Esophagus (tissue), 2 donors: ENCODE measurements at regions not wholly inside any gene's neighbourhood (a gene's known extent, or its start where the extent isn't known, plus 50 kb on each side); places are given as distances from the start of the nearest gene placed in this dataset.

Experiments used
- H3K27ac ChIP-seq, 2 donors: one replicate each; pipeline ENCODE4 v1.5.1; 2013; ENCODE audit warnings: low read depth in 2 of 2, mild to moderate bottlenecking in 2 of 2, inconsistent platforms in 1 of 2, low read length in 1 of 2, moderate library complexity in 1 of 2
- H3K27me3 ChIP-seq, 2 donors: one replicate each; pipeline ENCODE4 v1.6.1; 2013; ENCODE audit warnings: low read length in 2 of 2, control low read depth in 1 of 2, mild to moderate bottlenecking in 1 of 2; ENCODE audit not compliant: insufficient read depth in 2 of 2, control insufficient read depth in 1 of 2
- H3K36me3 ChIP-seq, 2 donors: one replicate each; pipeline ENCODE4 v1.6.1; 2013; ENCODE audit warnings: low read length in 1 of 2; ENCODE audit not compliant: control insufficient read depth in 2 of 2, insufficient read depth in 2 of 2
- H3K4me1 ChIP-seq, 2 donors: one replicate each; pipeline ENCODE4 v1.6.1; 2013; ENCODE audit warnings: low read length in 1 of 2; ENCODE audit not compliant: control insufficient read depth in 2 of 2, insufficient read depth in 2 of 2
- H3K4me3 ChIP-seq, 2 donors: one replicate each; pipeline ENCODE4 v1.5.1; 2013; ENCODE audit warnings: low read length in 2 of 2, mild to moderate bottlenecking in 2 of 2, low read depth in 1 of 2, moderate library complexity in 1 of 2
- H3K9me3 ChIP-seq, 2 donors: one replicate each; pipeline ENCODE4 v1.6.1; 2013; ENCODE audit warnings: mild to moderate bottlenecking in 2 of 2, low read depth in 1 of 2, low read length in 1 of 2, moderate library complexity in 1 of 2; ENCODE audit not compliant: control insufficient read depth in 2 of 2, insufficient read depth in 1 of 2
- WGBS, 2 donors: extraction: QIAGEN DNeasy Blood & Tissue Kit; methylation state at CpG; one replicate each; pipeline ENCODE4 v1.1.7; 2013; 5-methylcytosine and 5-hydroxymethylcytosine counted together
- donor health status: healthy with polysubstance abuse.
- donor health status: Bipolar disorder and iron deficiency.

GRCh38 chr11:13222285-13222684 is 55.3 kb upstream of the BMAL1 start:
- no peak overlapping the region for H3K27ac ChIP-seq
- H3K9me3 ChIP-seq, result no peaks in the 10 kb centered on the region
- WGBS, 2 donors, result 54 to 79% methylated on average over 3 of the region's 3 CpGs
- H3K27me3 ChIP-seq, result no peaks in the 10 kb centered on the region
- no peaks in the 10 kb centered on the region for H3K36me3 ChIP-seq
- H3K4me1 ChIP-seq, result no peaks in the 10 kb centered on the region
- no peak overlapping the region for H3K4me3 ChIP-seq

DNA sequence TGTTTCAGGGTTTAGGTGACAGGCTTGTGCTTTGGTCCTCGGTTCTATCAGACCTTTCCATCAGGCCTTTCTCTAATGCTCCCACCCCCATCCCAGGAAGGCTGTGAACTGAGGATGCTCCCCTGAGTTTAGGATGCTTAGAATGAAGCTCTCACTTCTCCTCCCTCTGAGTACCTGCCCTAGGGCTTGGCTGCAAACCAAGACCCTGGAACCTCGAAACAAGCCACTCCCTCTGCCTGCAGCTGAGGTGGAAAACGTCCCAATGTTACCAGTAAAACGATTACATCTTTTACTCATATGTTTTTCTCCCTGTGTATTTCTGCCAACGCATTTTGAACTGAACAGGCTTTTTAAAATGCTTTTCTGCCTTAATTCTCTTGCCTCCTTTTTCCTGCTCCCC is 54.5 kb upstream of the BMAL1 start:
- Histone ChIP-seq H3K36me3 (no peaks in the 10 kb centered on the region), H3K4me1 (no peaks in the 10 kb centered on the region), H3K27me3 (no peaks in the 10 kb centered on the region), H3K4me3 (no peak overlapping the region), H3K27ac (no peak overlapping the region), H3K9me3 (no peaks in the 10 kb centered on the region)
- WGBS, 2 donors, result 35 to 48% methylated on average over 5 of the region's 5 CpGs

DNA sequence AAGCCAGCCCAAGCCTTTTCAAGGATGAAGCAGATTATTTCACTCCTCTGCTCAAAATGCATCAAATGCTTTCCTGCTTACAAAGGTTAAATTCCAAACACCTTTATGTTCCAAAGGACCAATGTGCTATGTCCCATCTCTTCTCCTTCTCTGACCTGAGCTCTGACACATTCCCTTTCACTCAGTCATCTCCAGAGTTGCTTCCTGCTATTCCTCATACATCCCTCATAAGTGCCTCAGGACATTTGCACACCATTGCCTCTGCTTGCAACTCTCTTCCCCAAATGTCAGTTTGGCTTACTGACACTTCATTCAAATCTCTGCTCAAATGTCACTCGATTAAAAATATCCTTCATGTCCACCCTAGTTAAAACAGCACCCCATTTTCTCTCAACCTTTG is 53.3 kb upstream of the BMAL1 start:
- 78 to 85% methylated on average over 1 of the region's 1 CpG for whole genome bisulfite sequencing, 2 donors
- Histone ChIP-seq H3K27me3 (no peaks in the 10 kb centered on the region), H3K36me3 (no peaks in the 10 kb centered on the region), H3K27ac (no peak overlapping the region), H3K4me1 (no peaks in the 10 kb centered on the region), H3K4me3 (no peak overlapping the region), H3K9me3 (no peaks in the 10 kb centered on the region)

DNA sequence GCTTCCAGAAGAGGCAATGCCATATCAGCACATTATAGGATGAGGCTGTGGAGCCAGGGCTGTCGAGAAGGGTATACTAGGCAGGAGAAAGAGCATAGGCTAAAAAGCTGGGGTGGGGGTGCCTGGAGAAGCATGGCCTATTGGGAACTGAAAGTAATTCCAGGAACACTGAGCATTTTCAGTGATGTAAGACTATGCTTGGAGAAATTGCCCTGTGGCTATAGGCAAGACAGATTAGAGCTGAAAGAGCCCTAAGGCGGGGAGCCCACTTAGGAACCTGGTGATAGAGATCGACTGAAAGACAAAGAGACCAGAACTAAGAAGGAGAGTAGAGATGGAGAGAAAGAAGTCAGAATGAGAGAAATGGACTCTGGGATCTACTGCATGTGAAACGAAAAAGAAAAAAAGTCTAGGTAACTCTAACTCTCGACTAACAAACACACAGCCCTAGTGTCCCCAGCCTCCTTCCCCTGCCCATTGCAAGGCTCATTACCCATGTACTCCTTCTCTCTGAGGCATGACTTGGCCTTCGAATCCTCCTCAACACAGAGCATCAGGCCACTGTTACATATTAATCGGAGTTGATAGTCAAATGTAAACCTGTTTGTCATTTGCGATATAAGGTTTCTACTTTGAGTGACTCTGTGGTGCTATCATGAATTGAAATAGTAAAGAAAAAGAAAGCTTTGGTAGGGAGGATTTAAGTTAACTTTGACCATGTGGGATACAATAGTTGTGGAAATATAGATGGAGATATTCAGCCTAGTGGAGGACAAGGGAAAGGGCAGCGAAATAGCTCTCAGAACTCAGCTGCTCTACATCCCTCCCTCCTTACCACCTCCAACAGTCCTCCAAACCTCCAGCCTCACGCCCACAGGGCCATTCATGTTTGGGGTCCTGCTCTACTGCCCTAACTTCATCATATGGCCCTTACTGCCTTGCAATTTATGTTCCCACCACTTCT is 52.3 kb upstream of the BMAL1 start:
- Histone ChIP-seq H3K4me1 (no peaks in the 10 kb centered on the region), H3K4me3 (no peak overlapping the region), H3K9me3 (no peaks in the 10 kb centered on the region), H3K27me3 (no peaks in the 10 kb centered on the region), H3K27ac (no peak overlapping the region), H3K36me3 (no peaks in the 10 kb centered on the region)
- 88 to 92% methylated on average over 10 of the region's 10 CpGs for WGBS, 2 donors

- 41 to 42% methylated on average over 4 of the region's 4 CpGs for WGBS, 2 donors
- Histone ChIP-seq H3K36me3 (no peaks in the 10 kb centered on the region), H3K27ac (no peak overlapping the region)
These were observed 49.8 kb upstream of the BMAL1 start for GRCh38 chr11:13227676-13228255.

More at GRCh38 chr11:13227676-13228255, 49.8 kb upstream of the BMAL1 start:
- no peaks in the 10 kb centered on the region for H3K9me3 ChIP-seq
- H3K4me3 ChIP-seq, result no peak overlapping the region
- H3K27me3 ChIP-seq, result no peaks in the 10 kb centered on the region
- H3K4me1 ChIP-seq, result no peaks in the 10 kb centered on the region
